ENCODE measurements at regions not wholly inside any gene's neighbourhood (a gene's known extent, or its start where the extent isn't known, plus 50 kb on each side); places are given as distances from the start of the nearest gene placed in this dataset.

- ChIA-PET POLR2A (interaction anchor here (0.7 kb wide), 1 partner anchor 548 kb away, joined by 5 read pairs; no protein-coding TSS in a partner anchor), CTCF (no interaction called here)
- no peak for TF ChIP-seq CTCF (IDR thresholded peaks at IDR 0.05; ENCODE audit: control extremely low read depth, extremely low read depth, low read depth, missing control alignments)
- DNase-seq (ENCODE audit: extremely low spot score) = no peak
These were observed 156.0 kb downstream of the RPLP1 start for GRCh38 chr15:69608661-69609060.

- POLR2A ChIA-PET = interaction anchor here (0.7 kb wide), 1 partner anchor 547 kb away, joined by 5 read pairs; no protein-coding TSS in a partner anchor
- no peak for DNase-seq (ENCODE audit: extremely low spot score)
- TF ChIP-seq CTCF (IDR thresholded peaks at IDR 0.05; ENCODE audit: control extremely low read depth, extremely low read depth, low read depth, missing control alignments) = no peak
- CTCF ChIA-PET = no interaction called here
These were observed 156.6 kb downstream of the RPLP1 start for GRCh38 chr15:69609176-69609575.

- POLR2A ChIA-PET = no interaction called here
- no peak for DNase-seq (ENCODE audit: extremely low spot score)
- CTCF ChIA-PET = no interaction called here
- no peak for TF ChIP-seq CTCF (IDR thresholded peaks at IDR 0.05; ENCODE audit: control extremely low read depth, extremely low read depth, low read depth, missing control alignments)
These were observed 157.2 kb downstream of the RPLP1 start for GRCh38 chr15:69609776-69610175.

GRCh38 chr15:69610277-69610676, 157.7 kb downstream of the RPLP1 start:
- CTCF ChIA-PET = no interaction called here
- DNase-seq (ENCODE audit: extremely low spot score) = no peak
- POLR2A ChIA-PET = no interaction called here
- no peak for TF ChIP-seq CTCF (IDR thresholded peaks at IDR 0.05; ENCODE audit: control extremely low read depth, extremely low read depth, low read depth, missing control alignments)

GRCh38 chr15:69610858-69611257, 158.2 kb downstream of the RPLP1 start:
- TF ChIP-seq CTCF (IDR thresholded peaks at IDR 0.05; ENCODE audit: control extremely low read depth, extremely low read depth, low read depth, missing control alignments) = no peak
- CTCF ChIA-PET = no interaction called here
- POLR2A ChIA-PET = no interaction called here
- DNase-seq (ENCODE audit: extremely low spot score) = no peak

- CTCF ChIA-PET = no interaction called here
- no peak for TF ChIP-seq CTCF (IDR thresholded peaks at IDR 0.05; ENCODE audit: control extremely low read depth, extremely low read depth, low read depth, missing control alignments)
- POLR2A ChIA-PET = no interaction called here
- no peak for DNase-seq (ENCODE audit: extremely low spot score)
These were observed 159.5 kb downstream of the RPLP1 start for GRCh38 chr15:69612112-69612511.

GRCh38 chr15:69613182-69613581, 160.6 kb downstream of the RPLP1 start:
- CTCF ChIA-PET = no interaction called here
- no peak for TF ChIP-seq CTCF (IDR thresholded peaks at IDR 0.05; ENCODE audit: control extremely low read depth, extremely low read depth, low read depth, missing control alignments)
- no peak for DNase-seq (ENCODE audit: extremely low spot score)
- POLR2A ChIA-PET = no interaction called here

All from GM10248 (cell line).